GM12875 (cell line): ENCODE measurements at regions not wholly inside any gene's neighbourhood (a gene's known extent, or its start where the extent isn't known, plus 50 kb on each side); places are given as distances from the start of the nearest gene placed in this dataset.

Experiments used
- H3K4me3 ChIP-seq: one replicate; pipeline ENCODE4 v1.5.1; 2011; ENCODE audit warnings: low read depth, low read length, control low read depth
- TF ChIP-seq, protein P1 (sequence below): IDR thresholded peaks from 2 replicates; pipeline ENCODE4 v1.5.1; 2011; ENCODE audit warnings: low read depth, mild to moderate bottlenecking, control low read depth, inconsistent platforms, low read length, moderate library complexity, borderline replicate concordance; ENCODE audit not compliant: insufficient read depth

DNA sequence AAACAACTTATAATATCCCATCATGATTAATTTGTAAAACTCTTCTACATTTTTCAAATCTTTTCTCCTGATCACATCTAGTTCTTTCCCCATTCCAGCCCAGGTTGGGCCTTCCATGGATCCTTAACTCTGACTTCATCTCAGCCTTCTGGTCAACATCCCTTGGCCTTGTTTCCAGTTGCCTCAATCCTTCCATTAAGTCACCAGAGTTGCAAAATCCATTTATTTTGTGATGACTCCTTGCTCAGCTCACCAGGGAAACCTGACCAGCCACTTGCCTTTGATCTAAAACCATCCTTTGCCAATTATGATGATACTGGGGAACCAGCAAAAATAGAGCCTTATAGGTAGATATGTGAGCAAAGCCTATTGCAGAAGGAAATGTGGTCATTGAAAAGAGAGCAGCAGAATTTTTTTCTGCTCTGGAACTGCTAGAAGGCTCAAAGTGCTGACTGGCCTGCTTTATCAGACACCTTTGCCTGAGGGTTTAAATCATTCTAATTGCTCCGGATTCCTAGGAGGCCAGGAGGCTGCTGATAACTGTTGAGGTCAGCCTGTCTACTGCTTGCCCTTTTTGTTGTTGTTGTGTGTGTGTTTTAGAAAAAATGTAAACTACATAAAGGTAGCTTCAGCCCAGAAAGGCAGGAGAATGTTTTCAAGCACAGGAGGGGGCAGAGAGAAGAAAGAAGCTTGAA lies 512.2 kb upstream of the GRIA1 start:
- TF ChIP-seq, protein P1, sequence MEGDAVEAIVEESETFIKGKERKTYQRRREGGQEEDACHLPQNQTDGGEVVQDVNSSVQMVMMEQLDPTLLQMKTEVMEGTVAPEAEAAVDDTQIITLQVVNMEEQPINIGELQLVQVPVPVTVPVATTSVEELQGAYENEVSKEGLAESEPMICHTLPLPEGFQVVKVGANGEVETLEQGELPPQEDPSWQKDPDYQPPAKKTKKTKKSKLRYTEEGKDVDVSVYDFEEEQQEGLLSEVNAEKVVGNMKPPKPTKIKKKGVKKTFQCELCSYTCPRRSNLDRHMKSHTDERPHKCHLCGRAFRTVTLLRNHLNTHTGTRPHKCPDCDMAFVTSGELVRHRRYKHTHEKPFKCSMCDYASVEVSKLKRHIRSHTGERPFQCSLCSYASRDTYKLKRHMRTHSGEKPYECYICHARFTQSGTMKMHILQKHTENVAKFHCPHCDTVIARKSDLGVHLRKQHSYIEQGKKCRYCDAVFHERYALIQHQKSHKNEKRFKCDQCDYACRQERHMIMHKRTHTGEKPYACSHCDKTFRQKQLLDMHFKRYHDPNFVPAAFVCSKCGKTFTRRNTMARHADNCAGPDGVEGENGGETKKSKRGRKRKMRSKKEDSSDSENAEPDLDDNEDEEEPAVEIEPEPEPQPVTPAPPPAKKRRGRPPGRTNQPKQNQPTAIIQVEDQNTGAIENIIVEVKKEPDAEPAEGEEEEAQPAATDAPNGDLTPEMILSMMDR, result no peak
- no peak overlapping the region for H3K4me3 ChIP-seq

DNA sequence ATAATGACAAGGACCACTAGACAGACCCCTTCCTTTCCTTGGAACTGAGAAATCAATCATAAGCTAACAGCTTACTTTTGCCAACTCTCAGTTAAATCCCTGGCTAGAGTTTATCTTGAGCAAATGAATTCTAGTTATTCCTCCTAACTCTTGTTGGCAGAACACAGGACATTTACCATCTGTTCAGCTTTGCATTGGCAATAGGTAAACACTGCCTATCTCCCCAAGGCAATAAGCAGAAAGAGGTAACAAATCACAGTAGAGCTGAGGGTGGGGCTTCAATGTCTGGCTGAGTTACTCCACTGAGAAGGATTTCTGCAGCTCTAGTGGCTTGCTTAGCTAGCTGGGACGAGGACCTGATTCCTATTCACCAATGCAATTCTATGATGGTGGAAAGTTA lies 503.3 kb upstream of the GRIA1 start:
- TF ChIP-seq, protein P1, result no peak
- no peak overlapping the region for H3K4me3 ChIP-seq

DNA sequence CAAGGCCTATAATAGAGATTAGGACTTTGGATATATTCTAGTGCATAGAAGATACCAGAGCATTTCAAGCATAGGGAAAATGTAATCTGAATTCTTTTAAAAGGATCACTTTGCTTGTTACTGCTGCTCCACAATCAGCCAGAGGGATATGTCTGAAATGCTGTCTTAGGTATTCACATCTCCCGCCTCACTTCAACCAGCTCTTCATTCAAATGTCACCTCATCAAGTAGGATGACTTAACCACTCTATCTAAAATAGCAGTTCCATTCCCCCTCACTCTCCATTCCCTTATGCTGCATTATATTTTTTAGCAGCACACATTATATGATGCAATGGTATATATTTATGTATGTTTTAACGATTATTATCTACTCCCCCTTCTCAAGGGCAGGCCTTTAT lies 500.3 kb upstream of the GRIA1 start:
- TF ChIP-seq, protein P1, result no peak
- H3K4me3 ChIP-seq, result no peak overlapping the region

DNA sequence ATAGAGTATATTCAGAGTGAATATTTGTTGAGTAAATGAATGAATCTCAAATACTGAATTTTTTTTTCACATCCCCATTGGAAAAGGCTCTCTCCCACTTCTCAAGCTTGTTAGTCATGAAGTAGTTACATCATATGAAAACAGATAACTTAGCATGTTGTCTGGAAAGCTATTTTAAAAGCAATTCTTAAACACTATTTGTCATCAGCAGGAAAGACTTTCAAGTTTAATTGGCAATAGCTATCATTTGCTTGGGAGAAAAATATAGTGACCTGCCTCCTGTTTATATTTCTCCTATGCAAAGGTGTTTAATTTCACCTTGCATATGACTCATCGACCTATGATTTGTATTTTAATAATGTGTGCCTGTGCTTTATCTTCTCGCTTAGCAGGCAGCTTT lies 499.8 kb upstream of the GRIA1 start:
- no peak overlapping the region for H3K4me3 ChIP-seq

DNA sequence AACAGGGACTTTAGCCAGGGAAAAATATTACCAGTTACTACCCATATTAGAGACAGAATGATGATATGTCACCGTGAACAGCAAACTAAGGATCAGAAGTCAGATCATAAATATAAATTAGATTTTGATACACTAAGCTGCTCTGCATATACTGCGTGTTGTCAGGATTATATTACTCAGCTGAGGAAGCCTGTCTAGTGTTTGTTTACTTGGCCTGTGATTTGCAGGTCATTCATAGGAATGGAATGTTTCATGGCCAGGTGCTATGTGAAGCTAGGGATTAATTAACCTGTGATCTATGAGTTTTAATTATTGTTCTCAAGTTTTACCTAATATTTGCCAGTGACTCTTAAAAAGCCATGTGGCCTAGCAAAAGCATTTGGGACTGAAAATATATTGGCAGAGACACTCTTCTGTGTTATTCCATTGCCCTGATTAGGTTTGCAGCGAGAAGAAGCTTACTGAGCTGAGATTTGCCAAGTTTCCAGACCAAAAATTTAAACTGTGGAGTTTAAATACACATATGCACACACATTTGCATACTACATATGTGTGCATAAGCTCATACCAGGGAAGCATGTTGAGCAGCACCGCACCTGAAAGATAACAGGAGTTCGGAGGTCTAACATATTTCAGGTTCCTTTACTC lies 496.3 kb upstream of the GRIA1 start:
- H3K4me3 ChIP-seq, result no peak overlapping the region
- TF ChIP-seq, protein P1, result no peak

More for the DNA sequence above, 499.8 kb upstream of the GRIA1 start:
- TF ChIP-seq, protein P1, result no peak

DNA sequence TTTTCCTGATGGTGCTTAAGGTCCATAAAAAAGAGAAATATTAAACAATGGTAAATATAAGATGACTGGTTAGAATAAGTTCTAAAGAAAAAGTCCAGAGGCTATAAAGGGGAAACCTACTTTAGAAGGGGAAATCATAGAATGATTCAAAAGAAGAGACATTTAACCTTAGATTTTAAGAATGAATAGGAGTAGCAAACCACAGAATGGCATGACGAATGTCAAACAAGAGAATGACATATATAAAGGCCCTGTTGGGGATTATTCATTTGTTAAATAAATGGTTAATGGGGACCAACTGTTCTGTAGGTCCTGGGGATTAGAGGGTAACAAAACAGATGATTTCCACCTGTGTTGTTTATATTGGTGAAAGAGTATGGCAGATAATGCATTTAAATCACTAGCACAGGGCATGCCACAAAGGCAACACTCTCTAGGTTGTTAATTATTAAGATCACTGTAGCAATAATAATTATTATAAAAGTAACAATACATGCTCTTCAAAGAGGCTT lies 495.2 kb upstream of the GRIA1 start:
- no peak overlapping the region for H3K4me3 ChIP-seq
- TF ChIP-seq, protein P1, result no peak

DNA sequence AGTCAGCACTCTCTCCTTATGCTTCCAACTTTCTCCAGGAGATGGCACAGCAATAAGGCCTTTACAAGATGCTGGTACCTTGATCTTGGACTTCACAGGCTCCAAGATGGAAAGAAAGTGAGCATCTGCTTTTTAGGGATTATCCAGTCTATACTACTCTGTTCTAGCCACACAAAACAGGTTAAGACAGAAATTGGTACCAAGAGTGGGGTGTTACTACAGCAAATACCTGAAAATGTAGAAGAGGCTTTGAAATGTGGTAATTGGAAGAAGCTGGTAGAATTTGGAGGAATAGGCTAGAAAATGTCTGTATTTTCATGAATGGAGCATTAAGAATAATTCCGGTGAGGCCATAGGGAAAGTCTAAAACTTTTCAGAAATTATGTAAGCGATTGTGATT lies 484.8 kb upstream of the GRIA1 start:
- TF ChIP-seq, protein P1, result no peak

More for the DNA sequence above, 484.8 kb upstream of the GRIA1 start:
- no peak overlapping the region for H3K4me3 ChIP-seq
